Stimulated activated naive CD8-positive, alpha-beta T cell treated with anti-CD3 and anti-CD28 coated beads, Interleukin-15, amount 100 ng/mL, for 72 hours (primary cell): ENCODE measurements at regions not wholly inside any gene's neighbourhood (a gene's known extent, or its start where the extent isn't known, plus 50 kb on each side); places are given as distances from the start of the nearest gene placed in this dataset.

Source experiments
- ATAC-seq: fragments of 150-1000 bp; cut with Tn5 transposase; 2 replicates; pipeline ENCODE4 v1.10.0; 2021; ENCODE audit warnings: mild to moderate bottlenecking, moderate library complexity
- DNase-seq, 2 donors: peaks; one replicate each; pipeline ENCODE4 v3.0.0; 2021 to 2022
- H3K27ac Mint-ChIP-seq, 2 donors: one replicate each; pipeline ENCODE4 v1.8.0; 2022; ENCODE audit warnings: mild to moderate bottlenecking in 2 of 2, mixed read lengths in 2 of 2, moderate library complexity in 2 of 2
- H3K27me3 Mint-ChIP-seq: one replicate; pipeline ENCODE4 v1.8.0; 2022; ENCODE audit warnings: mixed read lengths
- H3K4me1 Mint-ChIP-seq: one replicate; pipeline ENCODE4 v1.8.0; 2022; ENCODE audit warnings: mild to moderate bottlenecking, mixed read lengths
- H3K4me3 Mint-ChIP-seq, 2 donors: one replicate each; pipeline ENCODE4 v1.8.0; 2022; ENCODE audit warnings: mild to moderate bottlenecking in 2 of 2, mixed read lengths in 2 of 2, moderate library complexity in 1 of 2
- H3K9me3 Mint-ChIP-seq, 2 donors: one replicate each; pipeline ENCODE4 v1.8.0; 2022; ENCODE audit warnings: mixed read lengths in 2 of 2

- ATAC-seq, result no peak
- Mint-ChIP-seq H3K9me3 (no peaks in the 10 kb centered on the region), H3K27ac (no peak overlapping the region)
These were observed 150.0 kb downstream of the SLC4A3 start for GRCh38 chr2:219777388-219777787.

GRCh38 chr2:219778189-219778588 lies 150.8 kb downstream of the SLC4A3 start:
- H3K9me3 Mint-ChIP-seq, result no peaks in the 10 kb centered on the region
- no peak overlapping the region for H3K27ac Mint-ChIP-seq
- no peak for ATAC-seq
- DNase-seq, result no peak
- no peaks in the 10 kb centered on the region for H3K4me1 Mint-ChIP-seq
- no peak overlapping the region for H3K4me3 Mint-ChIP-seq
- peaks cover 40% of the 10 kb centered on the region for H3K27me3 Mint-ChIP-seq

More at GRCh38 chr2:219777388-219777787, 150.0 kb downstream of the SLC4A3 start:
- Mint-ChIP-seq H3K4me3 (no peak overlapping the region), H3K27me3 (peaks cover 34% of the 10 kb centered on the region), H3K4me1 (no peaks in the 10 kb centered on the region)
- DNase-seq, result no peak

- no peak for DNase-seq
These were observed 155.4 kb downstream of the SLC4A3 start for GRCh38 chr2:219782737-219783348.

GRCh38 chr2:219783359-219783975 lies 156.0 kb downstream of the SLC4A3 start:
- no peaks in the 10 kb centered on the region for H3K9me3 Mint-ChIP-seq
- DNase-seq, result no peak

More at GRCh38 chr2:219782737-219783348, 155.4 kb downstream of the SLC4A3 start:
- H3K27ac Mint-ChIP-seq, result peak overlapping the region in 1 of 2 donors; percentile 23
- H3K4me3 Mint-ChIP-seq, result no peak overlapping the region
- no peak for ATAC-seq
- H3K4me1 Mint-ChIP-seq, result no peaks in the 10 kb centered on the region
- H3K27me3 Mint-ChIP-seq, result peaks cover 15% of the 10 kb centered on the region
- H3K9me3 Mint-ChIP-seq, result no peaks in the 10 kb centered on the region

GRCh38 chr2:219784178-219784577 lies 156.7 kb downstream of the SLC4A3 start:
- Mint-ChIP-seq H3K27me3 (peaks cover 7% of the 10 kb centered on the region), H3K9me3 (no peaks in the 10 kb centered on the region), H3K27ac (no peak overlapping the region), H3K4me3 (no peak overlapping the region), H3K4me1 (no peaks in the 10 kb centered on the region)
- no peak for DNase-seq
- no peak for ATAC-seq

More at GRCh38 chr2:219783359-219783975, 156.0 kb downstream of the SLC4A3 start:
- no peak overlapping the region for H3K4me3 Mint-ChIP-seq
- no peak for ATAC-seq
- no peaks in the 10 kb centered on the region for H3K4me1 Mint-ChIP-seq
- no peak overlapping the region for H3K27ac Mint-ChIP-seq
- peaks cover 9% of the 10 kb centered on the region for H3K27me3 Mint-ChIP-seq

- H3K4me1 Mint-ChIP-seq, result no peaks in the 10 kb centered on the region
These were observed 162.0 kb downstream of the SLC4A3 start for GRCh38 chr2:219789476-219789875.

GRCh38 chr2:219792446-219792845 lies 165.0 kb downstream of the SLC4A3 start:
- ATAC-seq (no peak), DNase-seq (no peak)
- H3K27ac Mint-ChIP-seq, result no peak overlapping the region
- no peaks in the 10 kb centered on the region for H3K4me1 Mint-ChIP-seq
- no peak overlapping the region for H3K4me3 Mint-ChIP-seq
- peaks cover 6% of the 10 kb centered on the region for H3K27me3 Mint-ChIP-seq
- peaks cover 0 to 5% of the 10 kb centered on the region in 2 donors for H3K9me3 Mint-ChIP-seq

More at GRCh38 chr2:219789476-219789875, 162.0 kb downstream of the SLC4A3 start:
- Mint-ChIP-seq H3K27me3 (peaks cover 6% of the 10 kb centered on the region), H3K27ac (no peak overlapping the region), H3K9me3 (peaks cover 0 to 3% of the 10 kb centered on the region in 2 donors), H3K4me3 (no peak overlapping the region)
- ATAC-seq (no peak), DNase-seq (no peak)

- peaks cover 0 to 5% of the 10 kb centered on the region in 2 donors for H3K9me3 Mint-ChIP-seq
- H3K4me1 Mint-ChIP-seq, result no peaks in the 10 kb centered on the region
- no peak overlapping the region for H3K4me3 Mint-ChIP-seq
- ATAC-seq (no peak), DNase-seq (no peak)
- H3K27me3 Mint-ChIP-seq, result no peaks in the 10 kb centered on the region
- no peak overlapping the region for H3K27ac Mint-ChIP-seq
These were observed 171.0 kb downstream of the SLC4A3 start for GRCh38 chr2:219798430-219798829.

GRCh38 chr2:219803294-219803693 lies 175.9 kb downstream of the SLC4A3 start:
- Mint-ChIP-seq H3K4me3 (no peak overlapping the region), H3K9me3 (peaks cover 0 to 7% of the 10 kb centered on the region in 2 donors), H3K27ac (no peak overlapping the region), H3K4me1 (no peaks in the 10 kb centered on the region), H3K27me3 (no peaks in the 10 kb centered on the region)
- ATAC-seq (no peak), DNase-seq (no peak)

- Mint-ChIP-seq H3K27ac (no peak overlapping the region), H3K9me3 (peaks cover 26 to 32% of the 10 kb centered on the region in 2 donors), H3K4me1 (no peaks in the 10 kb centered on the region), H3K27me3 (no peaks in the 10 kb centered on the region), H3K4me3 (no peak overlapping the region)
- no peak for ATAC-seq
- no peak for DNase-seq
These were observed 183.5 kb downstream of the SLC4A3 start for GRCh38 chr2:219810895-219811294.

- H3K4me1 Mint-ChIP-seq, result no peaks in the 10 kb centered on the region
- ATAC-seq, result no peak
These were observed 185.2 kb downstream of the SLC4A3 start for GRCh38 chr2:219812672-219813071.

GRCh38 chr2:219820767-219821166 lies 193.3 kb downstream of the SLC4A3 start:
- H3K4me3 Mint-ChIP-seq, result no peak overlapping the region
- DNase-seq, result no peak
- H3K9me3 Mint-ChIP-seq, result peaks cover 13 to 15% of the 10 kb centered on the region in 2 donors
- H3K27me3 Mint-ChIP-seq, result peaks cover 16% of the 10 kb centered on the region
- H3K4me1 Mint-ChIP-seq, result no peaks in the 10 kb centered on the region
- no peak for ATAC-seq
- no peak overlapping the region for H3K27ac Mint-ChIP-seq

More at GRCh38 chr2:219812672-219813071, 185.2 kb downstream of the SLC4A3 start:
- Mint-ChIP-seq H3K4me3 (no peak overlapping the region), H3K27ac (peak overlapping the region in 1 of 2 donors; percentile 80), H3K9me3 (peaks cover 25 to 39% of the 10 kb centered on the region in 2 donors), H3K27me3 (peaks cover 8% of the 10 kb centered on the region)
- no peak for DNase-seq

GRCh38 chr2:219823574-219823973 lies 196.1 kb downstream of the SLC4A3 start:
- Mint-ChIP-seq H3K9me3 (peaks cover 0 to 3% of the 10 kb centered on the region in 2 donors), H3K27me3 (no peaks in the 10 kb centered on the region), H3K4me1 (no peaks in the 10 kb centered on the region), H3K4me3 (no peak overlapping the region), H3K27ac (no peak overlapping the region)
- DNase-seq (no peak), ATAC-seq (no peak)

GRCh38 chr2:219824996-219825395 lies 197.6 kb downstream of the SLC4A3 start:
- ATAC-seq, result no peak
- Mint-ChIP-seq H3K27me3 (no peaks in the 10 kb centered on the region), H3K4me1 (no peaks in the 10 kb centered on the region), H3K4me3 (no peak overlapping the region), H3K9me3 (no peaks in the 10 kb centered on the region), H3K27ac (peak overlapping the region in 1 of 2 donors; percentile 44)
- DNase-seq, result no peak

GRCh38 chr2:219828127-219828526 lies 200.7 kb downstream of the SLC4A3 start:
- no peak for DNase-seq
- H3K4me3 Mint-ChIP-seq, result no peak overlapping the region
- ATAC-seq, result no peak
- H3K27ac Mint-ChIP-seq, result no peak overlapping the region
- H3K4me1 Mint-ChIP-seq, result no peaks in the 10 kb centered on the region
- H3K9me3 Mint-ChIP-seq, result no peaks in the 10 kb centered on the region
- H3K27me3 Mint-ChIP-seq, result no peaks in the 10 kb centered on the region

- no peaks in the 10 kb centered on the region for H3K27me3 Mint-ChIP-seq
- no peak overlapping the region for H3K27ac Mint-ChIP-seq
- no peaks in the 10 kb centered on the region for H3K9me3 Mint-ChIP-seq
- no peaks in the 10 kb centered on the region for H3K4me1 Mint-ChIP-seq
- no peak overlapping the region for H3K4me3 Mint-ChIP-seq
- ATAC-seq (no peak), DNase-seq (no peak)
These were observed 202.4 kb downstream of the SLC4A3 start for GRCh38 chr2:219829667-219830352.
